ENCODE measurements at regions not wholly inside any gene's neighbourhood (a gene's known extent, or its start where the extent isn't known, plus 50 kb on each side); places are given as distances from the start of the nearest gene placed in this dataset.

GRCh38 chr2:157940024-157940423, 63.9 kb upstream of the ACVR1 start:
- Histone ChIP-seq H3K9me3 (ENCODE audit: low read length) (no peaks in the 10 kb centered on the region), H3K4me1 (ENCODE audit: insufficient read depth, low read length) (peaks cover 17% of the 10 kb centered on the region), H3K9ac (ENCODE audit: low read length) (no peak overlapping the region), H3K4me3 (ENCODE audit: low read length) (no peak overlapping the region), H3K9me2 (replicated peaks; ENCODE audit: low read length) (no peaks in the 10 kb centered on the region), H3K27ac (ENCODE audit: low read length) (no peak overlapping the region), H3K4me2 (ENCODE audit: low read length) (no peak overlapping the region), H4K20me1 (ENCODE audit: low read length) (no peaks in the 10 kb centered on the region), H3K79me2 (ENCODE audit: low read length) (no peaks in the 10 kb centered on the region), H3K36me3 (ENCODE audit: low read depth, low read length) (no peaks in the 10 kb centered on the region), H3F3A (ENCODE audit: low read length, unreplicated experiment) (no peaks in the 10 kb centered on the region), H2AFZ (ENCODE audit: low read length) (no peak overlapping the region), H3K27me3 (ENCODE audit: low read length) (no peaks in the 10 kb centered on the region)
- intact Hi-C loops (cut with micrococcal nuclease), result no loop called here
- ChIA-PET CTCF (no interaction called here), POLR2A (ENCODE audit: unreplicated experiment) (no interaction called here)
- BruUV-seq (replicated peaks), result no TSS peak
- ATAC-seq, result peak; percentile 39
- peak; percentile 52 for DNase-seq
- no peak for TF ChIP-seq EZH2phosphoT487 (IDR thresholded peaks at IDR 0.05; ENCODE audit: borderline replicate concordance, low read length)
- no peak for TF ChIP-seq CTCF (conservative IDR thresholded peaks at IDR 0.05; ENCODE audit: low read depth, low read length)
- TF ChIP-seq EZH2 (IDR thresholded peaks at IDR 0.05; ENCODE audit: low read length, unreplicated experiment), result no peak

DNA sequence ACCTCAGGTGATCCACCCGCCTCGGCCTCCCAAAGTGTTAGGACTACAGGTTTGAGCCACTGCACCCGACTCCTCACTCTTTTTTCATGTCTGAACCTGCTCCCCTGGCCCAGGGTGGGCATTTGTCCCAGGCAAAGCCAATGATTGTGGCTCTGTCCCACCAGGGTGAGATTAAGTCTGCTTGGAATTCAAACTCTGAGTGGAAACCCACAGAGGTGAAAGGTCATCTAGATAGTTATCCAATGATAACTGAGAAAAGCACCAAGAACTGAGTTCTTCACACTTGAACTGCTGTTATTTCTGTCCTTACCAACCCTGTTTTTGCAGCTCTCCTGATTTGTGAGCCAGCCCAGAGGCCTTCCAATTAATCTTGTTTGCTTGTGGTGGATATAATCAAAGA, 62.4 kb upstream of the ACVR1 start:
- TF ChIP-seq CTCF (conservative IDR thresholded peaks at IDR 0.05; ENCODE audit: low read depth, low read length), result no peak
- no peak for TF ChIP-seq EZH2 (IDR thresholded peaks at IDR 0.05; ENCODE audit: low read length, unreplicated experiment)
- TF ChIP-seq EZH2phosphoT487 (IDR thresholded peaks at IDR 0.05; ENCODE audit: borderline replicate concordance, low read length), result no peak
- intact Hi-C loops (cut with micrococcal nuclease), result no loop called here
- Histone ChIP-seq H4K20me1 (ENCODE audit: low read length) (no peaks in the 10 kb centered on the region), H3F3A (ENCODE audit: low read length, unreplicated experiment) (no peaks in the 10 kb centered on the region), H2AFZ (ENCODE audit: low read length) (no peak overlapping the region), H3K27me3 (ENCODE audit: low read length) (no peaks in the 10 kb centered on the region), H3K27ac (ENCODE audit: low read length) (no peak overlapping the region), H3K79me2 (ENCODE audit: low read length) (no peaks in the 10 kb centered on the region), H3K4me1 (ENCODE audit: insufficient read depth, low read length) (peaks cover 22% of the 10 kb centered on the region), H3K4me3 (ENCODE audit: low read length) (no peak overlapping the region), H3K9ac (ENCODE audit: low read length) (no peak overlapping the region), H3K4me2 (ENCODE audit: low read length) (no peak overlapping the region), H3K9me3 (ENCODE audit: low read length) (no peaks in the 10 kb centered on the region), H3K9me2 (replicated peaks; ENCODE audit: low read length) (no peaks in the 10 kb centered on the region), H3K36me3 (ENCODE audit: low read depth, low read length) (no peaks in the 10 kb centered on the region)
- no peak for DNase-seq
- BruUV-seq (replicated peaks), result no TSS peak
- CTCF ChIA-PET, result no interaction called here
- no peak for ATAC-seq
- POLR2A ChIA-PET (ENCODE audit: unreplicated experiment), result no interaction called here

DNA sequence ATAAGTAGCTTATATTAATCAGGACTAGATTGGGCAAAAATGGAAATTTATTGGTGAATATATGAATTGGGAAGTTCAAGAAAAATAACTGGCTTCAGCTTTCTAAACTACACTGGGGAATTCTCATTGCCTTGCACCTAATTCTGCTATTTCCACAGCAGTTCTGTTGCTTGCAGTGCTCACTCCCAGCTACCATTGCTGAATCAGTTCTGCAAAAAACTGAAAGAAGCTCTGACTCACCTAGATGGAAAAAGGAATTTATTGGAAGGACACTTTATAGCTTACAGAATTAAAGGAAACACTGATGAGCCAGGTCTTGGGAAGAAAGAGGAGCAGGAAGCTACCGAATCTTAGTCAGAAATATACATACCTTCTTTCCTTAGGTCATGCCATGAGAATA, 60.3 kb upstream of the ACVR1 start:
- Histone ChIP-seq H3K4me1 (ENCODE audit: insufficient read depth, low read length) (peaks cover 22% of the 10 kb centered on the region), H3K4me3 (ENCODE audit: low read length) (no peak overlapping the region), H3F3A (ENCODE audit: low read length, unreplicated experiment) (no peaks in the 10 kb centered on the region), H3K79me2 (ENCODE audit: low read length) (no peaks in the 10 kb centered on the region), H3K9ac (ENCODE audit: low read length) (no peak overlapping the region), H3K27ac (ENCODE audit: low read length) (peak overlapping the region; percentile 33), H4K20me1 (ENCODE audit: low read length) (no peaks in the 10 kb centered on the region), H3K9me3 (ENCODE audit: low read length) (no peaks in the 10 kb centered on the region), H3K36me3 (ENCODE audit: low read depth, low read length) (no peaks in the 10 kb centered on the region), H2AFZ (ENCODE audit: low read length) (no peak overlapping the region), H3K4me2 (ENCODE audit: low read length) (0 out of 2 replicates have a peak overlapping the region, but pooled peaks have one; percentile 2), H3K9me2 (replicated peaks; ENCODE audit: low read length) (no peaks in the 10 kb centered on the region), H3K27me3 (ENCODE audit: low read length) (no peaks in the 10 kb centered on the region)
- intact Hi-C loops (cut with micrococcal nuclease), result no loop called here
- no peak for TF ChIP-seq EZH2 (IDR thresholded peaks at IDR 0.05; ENCODE audit: low read length, unreplicated experiment)
- TF ChIP-seq EZH2phosphoT487 (IDR thresholded peaks at IDR 0.05; ENCODE audit: borderline replicate concordance, low read length), result no peak
- no peak for TF ChIP-seq CTCF (conservative IDR thresholded peaks at IDR 0.05; ENCODE audit: low read depth, low read length)
- ATAC-seq (peak; percentile 87), DNase-seq (peak; percentile 81)
- no TSS peak for BruUV-seq (replicated peaks)
- POLR2A ChIA-PET (ENCODE audit: unreplicated experiment), result no interaction called here
- CTCF ChIA-PET, result no interaction called here

All from PC-3 (cell line).